ENCODE measurements at regions not wholly inside any gene's neighbourhood (a gene's known extent, or its start where the extent isn't known, plus 50 kb on each side); places are given as distances from the start of the nearest gene placed in this dataset.

DNA sequence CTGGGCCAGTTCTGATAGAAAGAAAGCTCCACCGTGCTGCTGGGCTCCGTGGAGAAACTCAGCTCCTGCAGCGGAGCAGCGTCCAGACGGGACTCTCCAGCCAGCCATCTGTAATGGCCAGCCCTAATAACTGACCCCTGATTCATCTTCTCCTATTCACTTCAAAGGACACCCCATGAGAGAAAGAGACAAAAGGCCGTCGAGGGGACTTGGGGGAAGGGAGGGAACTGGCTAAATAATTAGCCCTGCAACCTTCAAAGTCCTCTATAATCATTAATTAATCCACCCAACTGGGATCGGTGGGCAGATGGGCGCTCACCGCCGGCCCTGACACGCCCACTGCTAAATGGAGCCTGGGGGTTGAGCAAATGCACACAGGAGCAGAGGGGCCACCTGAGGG, 512.4 kb downstream of the CD83 start:
- DNase-seq (ENCODE audit: low spot score): no peak

DNA sequence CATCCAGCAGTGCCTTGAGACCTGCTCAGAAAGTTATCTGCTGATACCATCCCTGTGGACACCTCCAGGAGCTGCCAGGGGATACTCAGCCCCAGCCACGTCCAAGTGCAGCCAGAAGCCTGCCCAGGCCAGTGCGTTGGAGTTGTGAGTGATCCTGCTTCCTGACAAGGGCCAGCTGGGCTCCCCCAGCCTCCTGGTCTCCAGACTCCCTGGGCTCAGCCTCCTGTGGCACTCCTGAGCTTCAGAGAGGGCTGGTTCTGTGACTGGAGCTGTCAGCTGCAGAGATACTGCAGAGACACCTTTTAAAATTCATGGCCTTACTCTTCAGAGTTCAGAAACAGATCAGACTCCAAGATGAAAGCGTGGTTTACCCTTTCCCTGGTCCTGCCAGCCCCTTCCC, 515.9 kb downstream of the CD83 start:
- no peak for DNase-seq (ENCODE audit: low spot score)

DNA sequence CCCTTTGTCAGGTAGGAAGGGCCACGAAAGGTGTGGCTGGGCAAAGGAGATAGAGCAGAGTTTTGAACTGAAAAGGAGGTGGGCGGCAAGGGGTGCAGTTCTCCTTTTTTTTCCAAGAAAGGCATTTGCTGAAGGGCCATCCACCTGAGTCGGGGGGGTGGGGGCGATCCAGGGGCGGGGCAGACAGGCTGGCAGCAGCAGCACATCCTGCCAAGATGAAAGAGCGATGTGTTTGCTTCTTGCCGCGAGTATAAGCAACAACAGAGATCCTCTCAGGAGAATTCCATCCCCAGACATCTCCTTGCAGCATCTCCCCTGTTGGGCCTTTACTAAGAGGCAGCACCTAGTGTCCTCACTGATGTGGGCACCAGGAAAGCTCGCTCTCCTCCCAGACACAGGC, 516.5 kb downstream of the CD83 start:
- no peak for DNase-seq (ENCODE audit: low spot score)

DNA sequence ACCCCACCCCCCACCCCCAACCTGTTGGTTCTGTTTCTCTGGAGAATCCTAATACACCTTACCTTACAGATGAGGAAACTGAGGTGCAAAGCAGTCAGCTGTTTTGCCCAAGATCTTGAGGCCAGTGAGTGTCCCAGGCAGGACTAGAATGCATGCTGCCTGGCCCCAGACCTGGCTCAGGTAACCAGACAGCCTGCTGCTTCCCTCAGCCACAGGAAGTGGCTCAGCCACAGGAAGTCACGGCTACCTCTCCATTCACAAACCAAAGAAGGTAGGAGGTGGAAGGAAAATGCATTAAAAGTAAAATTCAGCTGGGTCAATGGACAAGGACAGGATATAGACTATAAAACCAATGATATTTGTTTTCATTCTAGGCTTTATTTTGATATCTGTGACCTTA, 517.6 kb downstream of the CD83 start:
- DNase-seq (ENCODE audit: low spot score): no peak

DNA sequence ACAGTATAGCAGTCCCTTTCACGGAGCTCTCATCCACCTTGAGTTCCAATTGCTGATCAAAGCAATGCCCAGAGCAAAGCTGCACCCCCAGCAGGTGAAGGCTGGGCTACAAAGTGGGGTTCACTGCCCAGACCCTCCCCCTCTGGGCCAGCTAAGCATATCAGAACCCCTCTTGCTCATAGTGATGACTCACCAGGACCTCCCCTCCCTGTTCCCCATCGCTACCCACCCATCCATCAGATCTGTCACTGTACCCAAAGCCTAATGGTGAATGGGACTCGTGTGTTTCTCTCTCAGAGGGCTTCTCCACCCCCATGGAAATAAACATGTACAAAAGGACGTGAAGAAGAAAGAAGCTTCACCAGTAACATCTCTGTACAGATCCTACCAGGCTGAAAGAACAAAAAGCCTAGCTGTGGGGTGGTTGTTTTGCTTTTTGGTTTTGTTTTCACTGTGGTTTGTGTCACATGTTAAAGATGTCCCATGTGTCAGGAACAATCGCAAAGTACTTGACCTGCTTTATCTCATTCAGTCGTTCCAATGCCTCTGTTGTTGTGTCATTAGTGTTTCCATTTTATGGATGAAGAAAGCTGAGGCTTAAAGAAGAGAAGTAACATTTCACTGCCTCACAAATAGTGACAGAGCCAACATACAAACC, 518.5 kb downstream of the CD83 start:
- DNase-seq (ENCODE audit: low spot score): no peak

DNA sequence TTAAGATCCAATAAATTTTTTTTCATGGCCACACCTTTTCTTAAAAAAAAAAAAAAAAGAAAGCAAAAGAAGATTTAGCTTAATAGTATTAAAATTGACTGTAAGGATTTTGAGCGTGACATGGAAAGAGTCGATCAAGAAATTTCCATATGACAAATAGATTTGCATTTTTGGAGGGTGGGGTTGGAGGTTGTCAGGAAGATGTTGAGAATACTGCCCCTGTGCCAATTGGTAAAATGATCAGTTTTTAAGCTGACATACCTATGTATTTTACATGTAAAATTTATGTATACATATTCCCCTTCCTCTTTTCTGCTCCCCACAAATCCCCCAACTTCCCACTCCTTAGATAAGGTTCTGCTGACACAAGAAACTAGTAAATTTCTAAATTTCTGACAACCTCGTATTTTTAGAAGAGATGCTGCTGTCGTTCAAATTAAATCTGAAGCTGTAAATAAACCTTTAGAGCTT, 520.9 kb downstream of the CD83 start:
- DNase-seq (ENCODE audit: low spot score): no peak

DNA sequence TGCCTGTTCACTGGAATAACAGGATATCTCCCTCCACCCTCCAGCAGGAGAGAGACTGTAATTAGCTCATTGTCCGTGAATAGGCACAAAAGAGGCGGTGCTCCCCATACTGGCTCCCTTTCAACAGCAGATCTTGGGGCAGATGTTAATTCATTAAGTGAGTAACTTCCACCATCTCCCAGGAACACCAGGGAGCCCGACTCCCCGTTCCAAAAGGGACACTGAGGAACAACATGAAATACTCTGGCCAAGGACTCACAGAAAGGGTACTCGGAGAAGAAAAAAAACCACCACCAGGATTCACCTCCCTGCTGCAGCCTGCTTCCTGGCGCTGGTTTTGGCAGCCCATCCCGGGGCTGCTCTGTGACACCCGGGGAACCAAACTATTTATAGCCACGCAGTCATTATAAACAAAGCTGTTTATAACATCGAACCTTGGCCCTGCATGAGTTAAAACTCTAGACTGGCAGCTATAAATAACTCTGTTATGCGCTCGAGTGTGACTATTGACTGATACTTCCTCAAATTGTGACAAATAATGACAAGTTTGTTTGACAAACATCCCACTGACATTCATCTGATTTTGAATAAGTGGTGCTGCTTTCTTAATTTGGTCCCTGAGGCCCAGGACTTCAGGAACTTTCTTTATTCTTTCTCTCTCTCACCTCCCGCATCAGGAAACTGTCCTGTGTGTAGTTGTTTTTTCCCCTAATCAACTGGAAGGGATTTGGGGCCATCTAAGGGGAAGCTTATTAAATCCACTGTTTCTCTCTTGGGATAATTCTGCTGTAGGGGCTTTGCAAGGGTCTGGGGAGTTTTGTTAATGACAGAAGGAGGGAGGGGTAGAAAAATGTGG, 521.6 kb downstream of the CD83 start:
- DNase-seq (ENCODE audit: low spot score): no peak

DNA sequence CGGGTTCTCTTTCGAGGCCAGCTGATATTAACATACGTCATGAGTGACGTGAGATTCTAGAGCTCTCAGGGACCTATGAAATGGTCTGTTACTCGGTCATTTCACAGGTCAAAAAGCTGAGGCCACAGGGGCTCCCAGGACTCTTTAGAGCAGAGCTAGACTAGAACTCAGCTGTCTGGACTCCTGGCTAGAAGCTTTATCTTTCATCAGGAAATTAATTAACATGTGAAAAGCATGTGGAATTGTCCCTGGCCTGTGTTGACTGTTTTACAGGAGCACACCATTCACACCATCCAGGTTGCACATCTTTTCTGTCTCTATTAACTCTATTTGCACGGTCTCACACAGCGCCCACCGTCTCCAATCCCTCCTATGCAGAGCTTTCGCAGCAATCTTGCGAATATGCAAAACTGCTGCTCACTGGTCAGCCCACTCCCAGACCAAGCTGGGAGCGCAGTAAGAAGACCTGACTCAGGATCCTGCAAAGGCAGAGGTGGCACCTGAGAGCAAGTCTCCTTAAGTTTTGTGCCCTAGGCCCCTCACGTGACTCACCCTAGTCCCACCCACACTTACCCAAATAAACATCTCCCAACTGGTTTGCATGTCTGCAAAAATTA, 522.5 kb downstream of the CD83 start:
- DNase-seq (ENCODE audit: low spot score): no peak

DNA sequence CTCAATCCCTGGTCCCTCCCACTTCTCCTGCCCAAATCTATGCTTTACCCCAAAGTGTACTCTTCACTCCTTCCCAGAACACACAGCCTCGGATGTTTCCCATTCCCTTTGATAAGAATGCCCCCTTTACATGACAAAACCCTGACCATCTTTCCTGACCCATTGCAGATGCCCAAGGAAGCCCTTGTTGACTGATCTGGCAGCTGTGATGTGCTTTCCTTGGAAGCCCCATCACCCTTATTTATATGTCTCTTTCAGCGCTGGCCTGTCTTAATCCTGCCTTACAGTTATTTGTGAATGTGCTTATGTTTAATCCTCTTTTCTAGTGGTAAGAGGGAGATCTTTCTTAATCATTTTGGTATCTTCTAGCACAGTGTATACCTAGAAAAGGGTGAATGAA, 523.1 kb downstream of the CD83 start:
- no peak for DNase-seq (ENCODE audit: low spot score)

DNA sequence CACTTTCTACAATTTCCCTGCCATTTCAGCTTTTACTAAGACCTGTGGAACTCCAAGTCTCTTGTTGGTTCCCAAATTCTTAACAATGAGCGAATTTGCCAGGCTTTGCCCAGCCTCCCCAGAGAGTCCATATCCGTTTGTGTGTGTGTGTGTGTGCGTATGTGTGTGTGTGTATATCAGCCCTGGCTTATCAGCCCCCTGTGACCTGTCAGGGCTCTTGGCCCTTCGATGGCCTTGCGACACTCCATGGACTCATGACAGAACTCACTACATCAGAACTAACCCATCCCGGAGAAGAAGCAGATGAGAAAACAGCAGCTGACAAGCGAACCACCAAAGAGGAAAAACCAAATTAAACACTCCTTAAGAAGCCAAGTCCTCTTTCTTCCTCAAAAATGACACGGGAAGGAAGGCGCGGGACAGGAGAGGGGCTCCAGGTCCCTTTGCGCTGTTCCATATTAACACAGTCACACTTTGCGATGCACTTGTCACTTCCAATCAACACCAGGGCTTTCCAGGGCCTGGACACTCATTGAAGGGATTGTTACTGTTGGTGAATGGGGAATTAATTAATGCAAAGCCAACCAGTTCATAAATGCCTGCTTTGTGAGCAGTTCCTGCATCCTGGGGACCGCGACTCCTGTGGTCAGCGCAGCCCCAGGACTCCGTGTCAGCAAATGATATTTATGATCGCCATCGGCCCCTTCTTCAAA, 524.0 kb downstream of the CD83 start:
- no peak for DNase-seq (ENCODE audit: low spot score)

DNA sequence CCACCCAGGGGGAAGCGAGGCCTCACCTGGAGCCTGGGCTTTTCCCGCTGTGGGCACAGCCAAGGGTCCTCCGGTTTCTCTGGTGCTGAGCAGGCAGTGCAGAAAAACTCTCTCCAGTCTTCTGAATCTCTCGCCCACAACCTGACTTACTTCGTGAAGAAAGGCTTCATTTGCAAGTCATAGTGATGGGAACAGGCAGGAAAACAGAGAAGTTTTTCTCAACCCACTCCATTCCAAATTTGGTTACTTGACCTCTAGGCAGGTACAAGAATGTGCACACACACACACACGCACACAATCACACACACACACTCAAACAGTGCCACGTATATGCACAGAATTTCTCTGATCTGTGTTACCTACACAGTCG, 524.5 kb downstream of the CD83 start:
- no peak for DNase-seq (ENCODE audit: low spot score)

DNA sequence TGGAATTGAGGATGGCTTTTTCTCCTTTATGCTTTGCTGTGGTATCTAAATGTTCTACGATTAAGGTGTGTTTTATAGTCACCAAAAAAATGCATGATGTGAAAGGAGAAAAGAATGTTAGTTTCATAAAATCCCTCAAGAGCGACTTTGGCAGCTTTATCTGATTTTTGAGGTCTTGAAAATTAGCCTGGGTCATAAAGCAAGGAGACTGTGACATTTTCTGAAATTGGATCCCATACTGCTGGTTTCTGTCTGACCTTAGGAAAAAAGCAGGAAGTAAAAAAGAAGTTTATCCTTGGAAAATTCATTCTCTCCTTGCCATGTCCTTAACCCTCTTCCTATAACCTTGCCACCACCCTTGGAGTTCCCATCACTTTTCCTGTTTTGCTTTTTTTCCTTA, 525.3 kb downstream of the CD83 start:
- no peak for DNase-seq (ENCODE audit: low spot score)

DNA sequence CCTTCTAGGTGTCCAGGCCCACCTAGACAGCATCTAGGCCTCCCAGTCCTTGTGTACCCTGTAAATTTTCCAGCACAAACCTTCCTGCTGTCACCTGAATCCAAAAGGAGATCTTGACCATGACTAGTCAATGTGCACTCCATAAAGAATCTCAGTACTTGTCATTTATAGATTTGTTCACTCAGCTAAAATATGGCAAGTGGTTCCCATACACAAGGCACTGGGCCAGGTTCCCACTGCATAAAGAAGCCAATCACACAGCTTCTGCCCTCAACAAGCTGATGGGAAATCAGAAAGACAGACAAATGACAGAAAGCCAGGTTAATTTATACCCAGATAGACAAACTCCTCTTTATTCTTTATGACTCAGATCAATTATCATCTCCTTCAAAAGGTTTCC, 526.8 kb downstream of the CD83 start:
- no peak for DNase-seq (ENCODE audit: low spot score)

DNA sequence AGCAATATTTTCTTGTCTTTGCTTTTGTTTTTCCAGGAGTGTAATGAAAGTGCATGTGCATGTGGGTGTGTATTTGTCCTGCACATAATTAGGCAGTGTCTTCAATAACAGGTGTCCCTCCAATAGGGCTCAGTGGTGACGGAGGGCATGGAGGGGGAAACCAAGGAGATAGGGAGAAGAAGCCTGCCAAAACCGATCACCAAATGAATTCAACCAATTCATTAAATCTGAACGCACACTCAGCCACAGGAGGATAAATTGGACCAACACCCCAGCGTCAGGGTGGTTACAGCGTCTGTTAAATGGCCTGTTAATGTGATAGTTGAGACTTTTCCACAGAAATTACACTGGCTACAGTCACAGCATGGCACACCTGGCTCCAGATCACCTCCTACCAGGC, 527.6 kb downstream of the CD83 start:
- DNase-seq (ENCODE audit: low spot score): no peak

DNA sequence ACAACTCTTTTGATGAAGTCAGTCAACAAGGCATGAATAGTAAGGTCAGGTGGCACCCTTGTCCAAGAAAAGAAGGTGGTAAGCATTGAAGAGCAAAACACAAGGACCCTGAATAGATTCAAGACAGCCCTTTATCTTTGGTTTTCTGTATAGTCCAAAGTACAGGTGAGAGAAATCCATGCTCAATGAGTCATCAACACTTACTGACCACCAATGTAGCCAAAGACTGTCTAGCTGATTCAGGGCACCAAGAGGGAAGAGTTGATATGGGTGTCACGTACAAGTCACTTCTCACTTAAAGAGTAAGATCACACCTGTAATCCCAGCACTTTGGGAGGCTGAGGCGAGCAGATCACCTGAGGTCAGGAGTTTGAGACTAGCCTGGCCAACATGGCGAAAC, 528.3 kb downstream of the CD83 start:
- DNase-seq (ENCODE audit: low spot score): no peak

DNA sequence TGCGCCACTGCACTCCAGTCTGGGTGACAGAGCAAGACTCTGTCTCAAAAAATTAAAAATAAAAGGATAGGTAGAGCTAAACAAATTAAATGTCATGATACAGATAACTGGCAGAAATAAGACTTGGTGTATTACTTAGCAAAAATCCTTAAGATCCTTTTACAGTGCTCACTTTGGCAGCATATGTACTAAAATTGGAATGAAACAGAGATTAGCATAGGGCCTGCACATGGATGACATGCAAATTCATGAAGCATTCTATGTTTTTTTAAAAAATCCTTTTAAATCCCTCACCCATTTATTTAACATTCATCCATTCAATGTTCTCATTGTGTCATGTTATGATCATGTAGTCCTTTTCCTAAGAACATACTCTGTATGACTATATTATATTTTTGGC, 528.8 kb downstream of the CD83 start:
- DNase-seq (ENCODE audit: low spot score): no peak

DNA sequence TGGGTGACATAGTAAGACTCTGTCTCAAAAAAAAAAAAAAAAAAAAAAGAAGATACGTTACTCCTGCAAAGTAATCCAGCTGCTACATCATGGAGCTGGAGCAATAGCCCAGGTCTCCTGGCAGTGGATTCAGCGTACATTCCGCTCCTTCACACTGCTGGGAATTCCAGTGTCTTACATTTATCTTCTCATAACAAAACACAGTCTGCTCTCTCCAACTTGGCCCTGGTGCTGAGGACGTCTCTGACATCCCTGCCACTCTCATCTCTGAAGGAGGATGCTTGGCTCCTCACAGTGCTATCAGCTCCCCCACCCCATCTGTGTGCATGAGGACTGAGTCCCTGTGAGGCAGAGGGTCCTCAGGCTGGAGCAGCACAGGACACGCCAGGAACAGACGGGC, 529.8 kb downstream of the CD83 start:
- no peak for DNase-seq (ENCODE audit: low spot score)

DNA sequence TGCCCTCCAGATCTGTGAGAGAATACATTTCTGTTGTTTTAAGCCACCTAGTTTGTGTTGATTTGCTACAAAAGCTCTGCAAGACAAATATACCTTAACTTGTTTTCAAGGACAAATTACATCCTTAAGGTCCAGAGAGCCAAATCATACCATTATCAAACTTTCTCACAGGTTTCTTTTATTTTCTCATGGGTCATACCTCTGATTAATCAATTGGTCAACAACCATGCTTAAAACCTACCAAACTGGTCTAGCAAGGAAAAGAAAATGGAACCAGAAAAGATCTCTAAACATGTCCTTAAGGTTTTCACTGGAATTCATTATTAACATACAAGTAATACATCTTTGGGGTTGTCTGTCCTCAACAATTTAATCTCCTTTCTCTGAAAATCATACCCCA, 535.0 kb downstream of the CD83 start:
- no peak for DNase-seq (ENCODE audit: low spot score)

DNA sequence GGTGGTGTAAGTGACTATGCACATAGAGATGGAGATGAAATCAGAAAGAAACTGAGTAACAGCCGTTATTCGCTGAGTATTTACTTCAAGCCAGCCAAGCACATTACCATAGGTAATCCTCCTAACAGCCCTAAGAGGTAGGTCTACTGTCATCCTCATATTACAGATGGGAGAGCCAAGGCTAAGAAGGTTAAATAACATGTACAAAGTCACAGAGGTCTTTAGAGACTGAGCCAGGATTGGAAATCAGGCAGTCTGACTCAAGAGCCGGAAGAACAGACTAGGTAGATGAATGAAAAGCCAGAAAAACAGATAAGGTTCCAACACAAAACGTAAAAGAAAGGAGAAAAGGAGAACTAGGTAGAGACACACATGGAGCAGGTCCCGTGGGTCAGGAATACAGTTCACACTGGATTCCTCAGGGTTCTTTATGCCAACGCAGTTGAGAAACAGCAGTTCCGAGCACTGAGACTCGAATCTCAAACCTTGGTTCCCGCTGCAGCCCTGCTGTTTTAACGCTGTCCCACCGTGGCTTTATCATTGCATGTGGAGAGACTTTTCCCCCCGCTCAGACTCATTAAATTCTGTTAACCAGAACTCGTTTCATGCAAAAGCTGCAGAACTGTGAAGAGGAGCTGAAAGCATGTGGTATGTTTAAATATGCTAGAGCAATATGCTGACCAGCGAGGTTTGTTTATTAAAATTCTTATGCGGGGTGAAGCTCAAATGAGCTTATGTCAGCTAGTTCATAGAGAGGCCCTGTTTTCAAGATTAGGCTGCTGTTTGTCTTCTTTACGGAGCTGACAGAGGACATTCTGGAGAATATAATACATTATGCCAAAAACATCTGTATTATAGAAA, 537.9 kb downstream of the CD83 start:
- no peak for DNase-seq (ENCODE audit: low spot score)

DNA sequence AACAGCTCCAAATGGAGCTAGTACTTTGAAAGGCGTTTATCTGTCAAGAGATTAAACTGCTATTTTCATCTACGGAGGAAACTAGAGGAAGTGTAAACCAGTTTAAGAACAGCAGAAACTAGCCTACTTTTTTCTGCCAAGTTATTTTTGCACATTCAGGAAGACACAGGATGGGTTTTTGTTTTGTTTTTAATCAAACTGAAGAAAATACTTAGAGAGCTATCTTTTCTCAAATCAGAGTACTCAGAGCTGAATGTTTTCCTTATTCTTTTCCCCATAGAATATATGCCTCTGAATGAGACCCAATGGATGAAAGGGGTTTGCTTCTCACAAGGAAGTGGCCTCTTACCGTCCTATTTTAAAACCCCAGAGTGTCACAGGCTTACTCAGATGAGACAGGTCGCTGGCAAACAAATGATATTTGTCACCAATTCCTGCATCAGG, 538.5 kb downstream of the CD83 start:
- no peak for DNase-seq (ENCODE audit: low spot score)

DNA sequence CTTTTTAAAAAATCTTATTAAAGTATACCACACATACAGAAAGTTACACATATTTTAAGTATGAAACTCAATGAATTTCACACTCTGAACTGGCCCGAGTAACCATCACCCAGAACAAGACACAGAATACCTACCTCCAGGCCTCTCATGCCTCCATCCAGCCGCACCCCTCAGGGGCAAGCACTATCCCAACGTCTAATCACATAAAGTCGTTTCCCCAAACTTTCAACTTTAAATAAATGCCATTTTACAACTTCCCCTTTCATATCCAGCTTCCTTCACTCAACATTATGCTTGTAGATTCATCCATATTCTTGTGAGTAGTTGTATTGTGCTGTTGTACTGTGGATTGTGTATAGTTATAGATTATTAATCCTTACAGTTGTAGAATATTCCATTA, 539.1 kb downstream of the CD83 start:
- DNase-seq (ENCODE audit: low spot score): no peak
